ENCODE measurements at regions not wholly inside any gene's neighbourhood (a gene's known extent, or its start where the extent isn't known, plus 50 kb on each side); places are given as distances from the start of the nearest gene placed in this dataset.
"Not testable (repeated sequence)": the region's sequence is repeated elsewhere in the genome, so short reads cannot be mapped to it uniquely, and the experiment has no call there.

DNA sequence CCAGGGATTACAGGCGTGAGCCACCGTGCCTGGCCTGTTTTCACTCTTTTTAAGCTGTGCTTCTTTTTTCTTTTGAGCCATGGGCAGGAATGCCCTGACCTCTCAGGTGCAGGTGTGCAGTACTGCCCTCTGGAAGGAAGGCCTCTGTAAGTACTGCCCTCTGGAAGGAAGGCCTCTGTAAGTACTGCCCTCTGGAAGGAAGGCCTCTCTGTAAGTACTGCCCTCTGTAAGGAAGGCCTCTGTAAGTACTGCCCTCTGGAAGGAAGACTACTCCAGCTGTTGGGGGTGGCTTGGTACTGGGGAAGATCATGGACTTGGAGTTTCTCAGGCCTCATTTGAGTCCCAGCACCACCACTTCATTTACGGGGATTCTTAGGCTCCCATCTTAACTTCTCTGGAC, 248.5 kb upstream of the ID2 start:
- no peak for DNase-seq

DNA sequence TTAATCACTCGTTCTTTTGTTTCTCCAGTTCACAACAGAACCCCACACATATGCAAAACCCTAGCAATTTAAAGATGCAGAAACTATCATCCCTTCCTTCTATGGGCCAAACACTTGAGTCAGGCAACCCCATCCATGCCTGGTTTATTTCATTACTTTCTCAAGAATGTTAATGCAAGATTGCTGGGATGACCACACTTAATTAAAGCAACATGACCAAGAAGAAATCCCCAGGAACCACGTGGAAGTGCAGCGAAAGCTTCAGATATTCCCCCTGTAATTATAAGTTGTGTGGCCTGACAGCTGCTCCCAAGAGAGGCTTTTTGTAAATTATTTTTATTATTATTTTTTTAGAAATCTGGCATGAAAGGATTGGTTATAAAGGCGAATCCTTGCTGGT, 246.2 kb upstream of the ID2 start:
- DNase-seq = no peak

DNA sequence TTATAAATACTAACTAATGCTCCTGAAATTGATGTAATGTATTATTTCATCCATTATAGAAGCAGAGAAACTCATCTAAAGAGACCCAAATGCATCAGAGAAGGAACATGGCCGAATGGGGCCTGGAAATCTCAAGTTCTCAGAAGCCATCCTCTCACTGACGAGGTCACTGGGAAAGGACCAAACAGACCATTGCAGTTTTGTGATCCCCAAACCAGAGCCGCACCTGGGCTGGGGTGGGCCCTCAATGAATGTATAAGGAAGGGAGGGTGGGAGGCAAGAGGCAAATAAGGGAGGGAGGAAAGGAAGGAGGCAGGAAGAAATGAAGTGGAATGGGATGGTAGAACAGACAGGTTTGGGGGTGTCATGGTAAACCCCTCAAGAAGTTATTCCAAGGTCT, 245.3 kb upstream of the ID2 start:
- DNase-seq = no peak

DNA sequence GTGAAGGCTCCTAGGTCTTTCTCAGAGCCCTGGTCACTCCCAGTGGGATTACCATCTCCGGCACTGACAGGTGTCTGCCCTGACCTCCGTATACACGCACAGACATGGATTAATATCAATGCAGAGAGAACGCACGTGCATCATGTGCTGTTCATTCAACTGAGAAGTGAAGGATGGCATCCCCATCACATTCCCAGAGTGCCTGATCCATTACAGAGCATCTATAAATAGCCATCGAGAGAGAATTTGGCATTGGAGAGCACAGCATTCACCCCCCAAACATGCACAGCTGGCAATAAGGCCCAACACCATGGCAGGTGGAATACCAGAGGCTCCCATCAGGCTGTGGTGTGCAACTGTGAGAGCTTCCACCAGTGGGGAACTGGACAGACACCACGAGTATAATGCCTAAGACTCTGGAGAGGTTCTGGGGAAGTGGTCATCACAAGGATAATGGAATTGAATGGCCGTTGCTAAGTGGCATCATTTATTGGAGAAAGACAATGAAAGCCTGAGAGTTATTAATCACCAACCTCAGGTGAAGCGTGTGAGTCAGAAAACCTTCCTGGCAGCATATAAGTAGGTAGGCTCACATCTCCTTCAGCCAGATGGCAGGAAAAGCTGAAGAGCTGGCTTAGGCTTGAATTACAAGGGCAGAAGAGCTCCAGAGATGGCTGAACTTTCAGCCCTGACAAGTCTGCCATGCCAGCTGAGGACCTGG, 244.5 kb upstream of the ID2 start:
- no peak for DNase-seq

DNA sequence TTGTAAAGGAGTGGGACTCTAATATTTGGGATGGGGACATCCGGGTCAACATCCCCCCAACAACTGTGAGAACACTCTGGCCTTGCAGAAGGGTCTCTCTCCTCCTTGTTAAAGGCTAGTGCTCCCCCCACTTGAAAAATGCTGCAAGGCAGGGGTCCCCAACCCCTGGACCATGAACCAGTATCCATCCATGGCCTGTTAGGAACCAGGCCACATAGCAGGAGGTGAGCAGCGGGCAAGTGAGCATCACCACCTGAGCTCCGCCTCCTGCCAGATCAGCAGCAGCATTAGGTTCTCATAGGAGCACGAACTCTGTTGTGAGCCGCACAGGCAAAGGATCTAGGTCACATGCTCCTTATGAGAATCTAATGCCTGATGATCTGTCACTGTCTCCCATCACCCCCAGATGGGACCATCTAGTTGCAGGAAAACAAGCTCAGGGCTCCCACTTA, 243.9 kb upstream of the ID2 start:
- DNase-seq = no peak

DNA sequence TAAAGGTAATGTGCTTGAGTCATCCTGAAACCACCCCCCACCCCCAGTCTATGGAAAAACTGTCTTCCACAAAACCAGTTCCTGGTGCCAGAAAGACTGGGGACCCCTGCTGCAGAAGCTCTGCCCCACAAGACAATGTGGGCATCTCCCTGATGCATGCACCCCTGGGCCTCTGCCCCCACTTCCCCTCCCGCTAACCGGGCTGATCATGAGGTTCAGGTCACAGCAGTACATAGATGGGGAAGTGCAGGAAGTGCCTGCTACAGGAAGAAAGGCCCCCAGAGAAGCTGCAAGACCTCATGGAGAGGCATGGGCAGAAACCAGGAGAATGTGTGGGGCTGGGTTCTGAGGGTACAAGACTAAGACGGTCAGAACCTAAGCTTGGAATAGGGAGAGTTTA, 243.4 kb upstream of the ID2 start:
- no peak for DNase-seq

DNA sequence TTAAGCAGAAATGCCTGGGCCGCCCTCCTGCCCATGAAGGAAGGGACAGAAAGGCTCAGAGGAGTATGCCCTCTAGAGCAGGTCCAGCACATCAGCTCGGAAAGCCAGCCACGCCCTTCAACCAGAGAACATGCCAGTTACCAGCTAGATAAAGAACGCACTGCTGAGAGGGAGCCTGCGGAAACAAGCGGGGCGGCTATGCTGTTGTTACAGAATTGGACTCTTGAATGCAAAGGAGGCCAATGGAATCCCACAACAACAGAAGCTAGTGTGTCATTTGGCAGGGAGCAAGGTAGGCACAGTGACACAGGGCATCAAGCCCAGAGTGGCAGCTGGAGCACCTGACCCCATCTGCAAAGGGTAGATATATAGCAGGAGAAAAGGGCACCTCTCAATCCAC, 242.9 kb upstream of the ID2 start:
- no peak for DNase-seq

DNA sequence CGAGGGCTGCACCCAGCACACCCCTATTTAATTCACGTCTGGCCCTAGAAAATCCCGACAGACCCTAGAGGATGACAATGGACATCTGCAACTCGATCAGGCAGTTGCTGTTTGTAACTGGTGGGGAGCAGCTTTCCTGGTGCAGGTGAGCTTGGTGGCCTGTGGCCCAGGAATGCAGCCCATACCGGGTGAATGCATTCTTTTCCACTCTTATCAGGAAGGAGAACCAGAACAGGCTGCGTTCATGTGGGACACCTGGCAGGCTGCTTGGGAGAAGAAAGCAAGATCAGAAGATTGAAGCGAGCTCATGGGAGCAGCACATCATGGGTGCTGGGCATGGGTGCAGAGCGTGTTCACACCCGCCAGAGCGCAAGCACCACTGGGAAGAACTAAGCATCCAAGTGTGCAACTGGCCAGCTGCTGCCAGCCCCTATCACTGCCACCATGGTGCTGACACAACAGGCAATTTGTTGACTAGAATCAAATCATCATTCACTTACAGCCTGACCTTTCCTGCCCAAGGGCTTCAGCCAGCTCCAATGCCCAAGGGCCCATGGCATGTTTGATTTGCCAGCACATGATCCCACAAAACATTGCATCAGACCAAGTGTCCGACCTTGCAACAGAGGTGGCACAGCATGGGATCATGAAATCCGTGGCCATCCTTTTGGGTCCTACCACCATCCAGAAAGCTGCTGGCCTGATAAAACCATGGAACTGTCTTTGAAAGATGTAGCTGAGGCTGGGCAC, 241.7 kb upstream of the ID2 start:
- DNase-seq = no peak

DNA sequence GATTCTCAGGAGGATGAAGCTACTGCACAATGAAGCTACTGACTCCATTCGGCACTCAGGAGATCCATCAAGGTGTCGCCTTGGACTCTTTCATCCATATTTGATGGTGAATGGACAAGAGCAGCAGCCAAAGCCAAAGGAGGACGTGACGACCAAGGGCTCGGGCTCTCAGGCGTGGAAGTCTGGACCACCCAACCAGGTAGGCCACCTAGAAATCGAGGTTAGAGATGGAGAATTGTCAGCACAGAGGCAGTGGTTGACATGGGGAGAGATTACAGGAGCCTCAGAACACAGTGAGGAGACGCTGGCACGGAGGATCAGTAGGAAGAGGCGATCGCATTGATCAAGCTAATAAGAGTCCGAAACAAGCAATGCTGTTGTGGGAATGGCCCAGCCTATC, 240.5 kb upstream of the ID2 start:
- no peak for DNase-seq

DNA sequence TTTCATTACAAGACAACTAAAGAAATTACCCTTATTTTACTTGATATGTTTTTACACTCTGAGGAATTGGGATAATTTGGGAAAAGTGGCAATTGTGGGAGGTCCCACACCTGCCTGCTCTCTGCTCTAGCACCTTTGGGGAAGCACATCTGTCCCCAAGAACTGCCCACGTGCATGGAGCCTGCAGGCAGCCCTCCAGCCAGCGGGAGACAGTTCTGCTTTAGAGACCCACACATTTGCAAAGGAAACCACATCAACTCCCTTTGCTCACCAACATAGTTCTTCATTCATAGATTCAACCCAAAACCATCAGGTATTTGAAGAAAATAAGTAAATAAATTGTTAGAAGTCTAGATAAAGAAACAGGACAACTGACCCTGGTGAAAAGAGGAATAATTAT, 239.9 kb upstream of the ID2 start:
- no peak for DNase-seq

DNA sequence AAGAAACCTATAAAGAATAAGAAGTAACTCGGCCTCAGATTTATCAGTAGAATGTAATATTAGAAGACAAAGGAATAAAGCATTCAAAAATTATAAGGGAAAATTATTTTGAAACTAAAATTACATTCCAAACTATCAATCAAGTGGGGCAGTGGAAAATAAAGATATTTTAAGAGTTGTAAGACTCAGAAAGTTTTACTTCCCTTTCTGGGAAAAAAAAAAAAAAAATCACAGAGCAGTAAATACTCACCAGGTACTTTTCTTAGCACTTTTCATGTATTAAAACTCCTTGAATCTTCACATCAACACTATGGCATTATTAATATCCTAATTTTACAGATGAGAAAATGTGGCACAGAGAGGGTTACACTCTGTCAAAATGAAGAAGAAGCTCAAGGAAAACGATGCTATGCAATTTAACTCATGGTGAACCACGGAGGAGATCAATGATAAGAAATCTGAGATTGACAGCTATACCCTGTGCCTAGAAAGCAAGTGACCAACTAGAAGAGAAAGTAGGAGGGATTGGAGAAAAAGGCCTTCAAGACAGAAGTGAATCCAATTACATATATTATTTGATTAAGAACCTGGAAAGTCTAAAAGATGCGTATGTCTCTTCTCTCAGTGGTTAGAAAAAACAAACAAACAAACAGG, 238.9 kb upstream of the ID2 start:
- no peak for DNase-seq

DNA sequence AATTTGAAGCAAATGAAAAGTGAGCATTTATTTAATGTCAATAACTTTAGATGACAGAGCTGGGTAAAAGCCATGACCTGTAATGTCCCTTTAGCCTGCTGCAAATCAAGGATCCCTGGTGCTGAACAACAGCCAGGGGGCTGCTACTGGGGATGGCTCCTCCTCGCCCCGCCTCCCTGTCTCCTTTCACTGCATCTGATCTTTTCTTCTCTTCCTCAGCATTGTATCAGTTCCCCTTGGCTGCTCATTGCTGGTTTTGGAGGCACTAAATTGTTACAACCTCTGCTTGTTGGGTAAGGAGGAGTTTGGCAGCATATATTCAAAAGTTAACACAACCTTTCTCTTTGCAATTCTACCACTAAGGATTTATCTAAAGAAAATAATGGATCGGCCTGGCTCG, 236.3 kb upstream of the ID2 start:
- DNase-seq = no peak

DNA sequence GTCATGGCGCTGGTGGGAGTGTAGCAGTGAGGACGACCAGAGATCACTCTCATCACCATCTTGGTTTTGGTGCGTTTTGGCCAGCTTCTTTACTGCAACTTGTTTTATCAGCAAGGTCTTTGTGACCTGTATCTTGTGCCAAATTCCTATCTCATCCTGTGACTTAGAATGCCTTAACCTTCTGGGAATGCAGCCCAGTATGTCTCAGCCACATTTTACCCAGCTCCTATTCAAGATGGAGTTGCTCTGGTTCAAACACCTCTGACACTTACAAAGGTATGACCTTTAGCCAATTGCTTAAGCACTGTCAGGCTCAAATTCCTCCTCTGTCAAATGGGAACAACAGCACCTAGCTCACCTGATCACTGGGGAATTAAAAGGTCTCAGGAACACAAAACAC, 235.1 kb upstream of the ID2 start:
- not testable (repeated sequence) for DNase-seq

DNA sequence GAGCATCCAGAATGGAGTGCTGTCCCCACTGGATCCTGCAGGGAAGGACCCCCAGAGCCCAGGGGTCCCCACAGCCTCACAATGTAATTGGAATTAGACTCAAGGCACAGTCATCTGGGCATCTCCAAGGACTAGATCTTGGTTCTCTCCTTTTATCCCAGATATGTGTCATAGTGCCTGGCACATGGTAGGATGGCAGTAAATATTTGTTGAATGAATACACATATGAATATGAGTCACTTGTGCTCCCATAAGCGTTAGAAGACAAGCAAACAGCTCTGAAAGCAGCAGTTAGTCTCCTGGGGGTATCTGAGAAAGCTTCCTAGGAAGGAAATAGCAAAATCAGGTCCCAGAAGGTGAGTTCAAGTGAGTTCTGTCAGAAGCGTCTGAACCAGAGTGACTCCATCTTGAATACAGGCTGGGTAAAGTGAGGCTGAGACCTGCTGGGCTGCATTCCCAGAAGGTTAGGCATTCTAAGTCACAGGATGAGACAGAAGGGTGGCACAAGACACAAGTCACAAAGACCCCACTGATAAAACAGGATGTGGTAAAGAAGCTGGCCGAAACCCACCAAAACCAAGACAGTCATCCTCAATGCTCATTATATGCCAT, 234.1 kb upstream of the ID2 start:
- no peak for DNase-seq

DNA sequence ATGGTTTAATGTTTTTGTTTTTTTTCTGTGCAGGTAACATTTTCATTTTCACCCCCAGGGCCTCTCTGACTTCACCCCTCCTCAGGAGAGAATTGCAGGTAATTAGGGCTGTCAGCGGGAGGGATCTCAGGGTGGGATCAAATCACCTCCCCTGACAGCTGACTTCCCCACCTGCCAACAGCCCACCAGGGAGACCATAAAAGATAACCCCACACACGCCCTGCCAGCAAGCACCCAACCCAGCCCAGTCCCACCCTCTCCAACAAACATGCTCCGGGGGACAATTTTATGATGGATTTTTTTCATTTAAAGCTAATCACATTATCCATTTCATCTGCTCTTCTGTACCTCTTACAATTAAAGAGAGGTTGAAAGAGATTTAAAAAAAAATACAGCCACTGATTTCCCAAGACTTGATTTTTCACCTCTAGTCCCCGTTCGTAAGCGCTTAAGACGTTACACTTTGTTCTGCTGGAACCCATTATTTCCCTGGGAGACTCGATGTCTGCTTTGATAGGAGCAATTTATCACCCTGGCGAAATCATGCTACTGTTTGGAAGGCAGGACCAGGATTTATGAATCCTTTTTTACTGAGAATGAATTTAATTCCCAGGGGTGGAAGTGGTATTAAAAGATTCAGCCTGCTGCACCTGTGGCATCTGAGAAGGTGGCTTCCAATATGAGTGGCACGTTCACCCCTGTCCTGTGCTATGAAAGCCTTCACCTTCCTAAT, 232.9 kb upstream of the ID2 start:
- DNase-seq = no peak

DNA sequence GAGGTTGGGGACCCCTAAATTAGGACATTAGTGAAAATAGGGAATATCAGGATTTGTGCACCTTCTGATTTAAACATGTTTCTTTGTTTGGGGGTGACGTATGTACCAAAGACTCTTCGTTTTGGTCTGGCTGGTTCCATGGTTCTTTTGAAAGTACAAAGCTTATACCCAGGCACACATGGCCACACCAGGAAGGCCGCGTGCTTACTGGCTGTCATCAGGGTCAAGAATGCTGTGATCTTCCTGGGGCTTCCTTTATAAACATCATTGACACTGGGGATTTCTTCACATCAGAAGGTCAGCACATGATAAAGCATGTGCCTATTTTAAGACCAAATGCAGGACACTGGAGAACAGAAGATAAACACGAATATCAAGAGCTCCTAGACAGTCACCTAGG, 230.6 kb upstream of the ID2 start:
- DNase-seq = no peak

DNA sequence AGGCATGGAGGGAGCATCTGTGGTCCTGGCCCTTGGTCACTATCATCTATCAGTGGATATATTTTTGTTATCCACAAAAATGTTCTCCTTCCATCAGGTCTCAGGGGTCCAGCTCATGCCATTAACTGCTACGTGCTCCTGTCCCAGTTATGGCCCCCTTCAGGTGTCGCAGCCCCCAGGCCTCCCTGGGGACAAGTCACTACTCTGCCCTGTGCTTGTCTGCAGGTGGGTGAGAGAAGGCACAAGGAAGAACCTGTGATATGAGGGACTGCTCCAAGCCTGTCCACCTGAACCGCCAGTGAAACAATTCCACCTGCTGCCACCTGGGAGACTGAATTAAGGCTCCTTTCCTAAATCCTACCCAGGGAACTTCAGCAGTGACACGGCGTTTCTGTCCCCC, 229.6 kb upstream of the ID2 start:
- DNase-seq = no peak

DNA sequence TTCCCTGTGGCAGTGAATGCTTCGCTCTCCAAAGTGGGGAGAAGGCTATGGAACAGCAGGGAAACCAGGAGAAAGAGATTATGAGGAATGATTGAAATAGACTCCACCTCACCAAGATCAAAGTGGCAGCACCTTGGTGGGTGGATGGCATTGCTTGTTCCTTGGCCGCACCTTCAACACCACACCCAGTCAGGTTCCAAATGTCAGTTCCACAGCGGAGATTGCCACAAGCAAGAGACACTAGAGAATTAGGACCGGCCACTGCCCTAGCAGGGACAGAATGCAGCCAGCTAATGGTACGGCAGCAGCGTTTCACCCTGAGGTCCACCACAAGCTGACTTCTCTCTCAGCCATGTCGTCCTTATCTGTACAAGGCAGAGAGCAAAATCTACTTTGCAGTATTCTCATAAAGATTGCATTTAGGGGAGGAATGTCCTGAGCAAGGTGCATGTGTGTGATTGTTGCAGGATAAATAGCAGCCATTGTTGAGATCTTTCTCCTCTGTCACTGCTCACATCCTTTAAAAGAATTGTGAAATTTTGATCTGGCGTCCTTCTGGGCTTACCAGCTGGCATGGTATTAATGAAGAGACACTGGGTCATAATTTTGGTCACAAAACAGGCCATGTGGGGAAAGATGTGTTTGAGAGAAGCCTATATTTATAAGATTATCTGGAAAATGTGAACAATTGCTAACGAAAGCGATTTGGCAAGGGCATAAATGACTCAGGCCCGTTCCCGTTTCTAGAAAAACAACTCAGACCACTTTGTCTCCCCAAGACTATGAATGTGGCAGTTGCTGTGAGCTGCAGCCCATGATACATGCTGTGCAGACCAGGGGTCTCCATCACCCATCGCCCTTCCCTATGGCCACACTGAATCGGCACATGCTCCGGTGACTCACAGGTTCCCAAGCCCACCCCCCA, 228.6 kb upstream of the ID2 start:
- no peak for DNase-seq

DNA sequence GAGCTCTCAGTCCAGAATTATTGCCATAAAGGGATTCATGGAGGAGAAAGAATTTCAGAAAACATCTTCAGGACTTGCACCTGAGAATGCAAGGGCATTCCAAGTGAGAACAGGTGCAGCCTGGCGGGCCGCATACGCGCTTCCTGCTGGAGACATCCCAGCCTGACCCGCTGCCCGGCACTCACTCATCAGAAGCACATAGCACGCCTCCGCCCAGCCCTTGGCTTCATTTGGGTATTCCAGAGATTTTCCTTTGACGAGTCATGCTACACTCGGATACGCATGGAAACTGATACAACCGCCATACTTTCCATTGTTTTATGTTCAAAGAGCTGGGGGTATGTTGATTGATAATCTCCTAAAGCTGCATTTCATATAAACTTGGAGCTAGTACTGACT, 228.0 kb upstream of the ID2 start:
- no peak for DNase-seq

DNA sequence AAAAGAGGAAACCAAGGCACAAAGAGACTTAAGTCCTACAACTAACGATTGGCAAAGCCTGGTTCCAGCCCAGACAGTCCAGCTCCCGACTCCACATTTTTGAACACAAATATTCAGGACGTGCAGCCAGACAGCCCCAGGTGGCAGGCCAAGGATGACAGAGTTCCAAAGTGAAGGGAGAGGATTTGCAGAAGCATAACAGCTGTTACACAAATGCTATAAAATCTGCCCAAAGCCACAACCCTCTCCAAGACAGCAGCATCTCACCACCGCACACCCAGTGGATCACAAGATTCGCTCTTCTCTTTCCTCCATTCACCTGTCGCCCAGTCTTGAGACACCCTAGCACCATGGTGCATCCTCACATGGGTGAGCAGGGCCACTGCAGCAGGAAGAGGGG, 227.1 kb upstream of the ID2 start:
- DNase-seq = peak; percentile 83

DNA sequence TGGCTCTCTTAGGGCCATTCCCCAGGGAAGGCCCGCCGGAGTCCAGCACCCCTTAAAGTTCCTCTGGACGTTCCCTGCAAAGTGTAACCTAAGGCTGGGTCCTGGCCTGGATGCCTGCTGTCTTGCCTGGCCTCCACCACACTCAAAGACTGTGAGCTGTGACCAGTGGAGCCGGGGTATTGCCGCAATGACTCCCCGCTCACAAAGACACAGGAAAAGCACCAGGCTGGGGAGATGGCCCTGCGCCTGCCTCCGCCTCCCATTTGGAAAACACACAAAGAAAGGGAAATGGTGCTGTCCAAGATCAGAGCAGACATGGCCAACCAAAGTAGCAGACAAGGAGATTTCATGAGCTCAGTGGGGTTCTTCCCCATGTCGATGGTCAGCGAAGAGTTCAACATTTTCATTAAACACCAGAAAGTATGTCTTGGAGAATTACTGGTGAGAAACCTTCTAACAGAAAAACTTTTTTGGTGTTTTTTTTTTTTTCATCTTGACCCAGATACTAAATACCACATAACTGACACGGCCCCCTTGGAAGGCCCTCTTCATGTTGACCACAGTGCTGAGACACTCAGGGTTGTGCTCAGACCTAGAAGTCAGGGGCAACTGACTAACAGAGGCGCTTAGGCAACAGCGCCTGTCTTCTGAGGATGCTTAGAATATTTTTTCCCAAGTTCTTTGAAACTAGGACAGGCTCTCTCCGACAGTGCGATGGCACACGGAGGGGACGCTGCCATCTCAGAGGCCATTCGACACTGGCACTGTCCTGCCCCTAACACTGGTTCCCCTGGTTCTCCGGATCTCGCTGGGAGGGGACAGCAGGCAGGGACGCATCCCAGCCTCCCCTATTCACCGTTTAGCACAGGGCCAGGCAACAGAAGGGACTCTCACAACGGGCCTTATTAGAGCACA, 226.4 kb upstream of the ID2 start:
- DNase-seq = no peak
